Endodermal cell (in vitro differentiated cells): ENCODE measurements at regions not wholly inside any gene's neighbourhood (a gene's known extent, or its start where the extent isn't known, plus 50 kb on each side); places are given as distances from the start of the nearest gene placed in this dataset.

Experiments used
- DNase-seq: peaks from one replicate; pipeline ENCODE4 v3.0.0-alpha.2; 2017
- H3K27ac ChIP-seq: 2 replicates; pipeline ENCODE4 v1.5.1; 2013; ENCODE audit warnings: mild to moderate bottlenecking, low read depth, low read length, moderate library complexity
- H3K27me3 ChIP-seq: 2 replicates; pipeline ENCODE4 v1.6.1; 2013; ENCODE audit warnings: mild to moderate bottlenecking, low read length, moderate library complexity; ENCODE audit not compliant: insufficient read depth, control insufficient read depth, poor library complexity, severe bottlenecking
- H3K36me3 ChIP-seq: 2 replicates; pipeline ENCODE4 v1.7.0; 2013; ENCODE audit warnings: mild to moderate bottlenecking, low read length, moderate library complexity; ENCODE audit not compliant: control insufficient read depth, insufficient read depth
- H3K4me1 ChIP-seq: one replicate; pipeline ENCODE4 v1.7.0; 2013; ENCODE audit warnings: low read length; ENCODE audit not compliant: control insufficient read depth, insufficient read depth
- H3K4me3 ChIP-seq: 2 replicates; pipeline ENCODE4 v1.5.1; 2013; ENCODE audit warnings: mild to moderate bottlenecking, low read length, moderate library complexity
- H3K9ac ChIP-seq: 2 replicates; pipeline ENCODE4 v1.6.1; 2013; ENCODE audit warnings: mild to moderate bottlenecking, low read length, moderate library complexity; ENCODE audit not compliant: poor library complexity, severe bottlenecking; ENCODE audit errors: extremely low read depth
- H3K9me3 ChIP-seq: 2 replicates; pipeline ENCODE4 v1.6.1; 2013; ENCODE audit warnings: mild to moderate bottlenecking, low read length, moderate library complexity; ENCODE audit not compliant: control insufficient read depth
- H3K27ac Mint-ChIP-seq: 2 replicates; pipeline ENCODE4 v1.8.0; 2020; ENCODE audit warnings: mixed read lengths
- H3K27me3 Mint-ChIP-seq: 2 replicates; pipeline ENCODE4 v1.8.0; 2021; ENCODE audit warnings: mild to moderate bottlenecking, mixed read lengths; ENCODE audit not compliant: insufficient read depth
- H3K36me3 Mint-ChIP-seq: 2 replicates; pipeline ENCODE4 v1.8.0; 2020; ENCODE audit warnings: low read depth, mixed read lengths
- H3K4me1 Mint-ChIP-seq: 2 replicates; pipeline ENCODE4 v1.8.0; 2020; ENCODE audit warnings: mixed read lengths
- H3K4me3 Mint-ChIP-seq: 2 replicates; pipeline ENCODE4 v1.8.0; 2020; ENCODE audit warnings: mild to moderate bottlenecking, moderate library complexity, mixed read lengths
- H3K9me3 Mint-ChIP-seq: 2 replicates; pipeline ENCODE4 v1.8.0; 2020; ENCODE audit warnings: mild to moderate bottlenecking, mixed read lengths
- CTCF ChIP-seq: fragments of 200-600 bp; sonication (generic); conservative IDR thresholded peaks from 2 replicates; pipeline ENCODE4 v1.5.0; 2021; ENCODE audit warnings: antibody characterized with exemption, mild to moderate bottlenecking
- WGBS, 2 experiments: methylation state at CpG; one replicate each; pipeline versions ENCODE4 v1.1.5 to v1.1.7; 2013; ENCODE audit warnings: missing lambda C conversion rate in 2 of 2, mixed read lengths in 1 of 2; ENCODE audit not compliant: insufficient coverage in 1 of 2, insufficient read length in 1 of 2; 5-methylcytosine and 5-hydroxymethylcytosine counted together

GRCh38 chr5:75948438-75948837 is 134.7 kb upstream of the SV2C start:
- Histone ChIP-seq H3K9me3 (peaks cover 24% of the 10 kb centered on the region), H3K4me3 (no peak overlapping the region), H3K27me3 (peaks cover 7% of the 10 kb centered on the region), H3K27ac (no peak overlapping the region), H3K4me1 (no peaks in the 10 kb centered on the region), H3K9ac (no peak overlapping the region), H3K36me3 (no peaks in the 10 kb centered on the region)
- no peak for DNase-seq
- no peak overlapping the region for H3K27ac Mint-ChIP-seq
- H3K4me3 Mint-ChIP-seq = no peak overlapping the region
- 88 to 92% methylated on average over 3 of the region's 3 CpGs for WGBS, 2 experiments
- H3K27me3 Mint-ChIP-seq = peaks cover 4% of the 10 kb centered on the region
- no peaks in the 10 kb centered on the region for H3K36me3 Mint-ChIP-seq
- H3K4me1 Mint-ChIP-seq = peaks cover 6% of the 10 kb centered on the region
- H3K9me3 Mint-ChIP-seq = peaks cover 5% of the 10 kb centered on the region
- TF ChIP-seq CTCF = no peak

- Mint-ChIP-seq H3K36me3 (no peaks in the 10 kb centered on the region), H3K27ac (no peak overlapping the region), H3K9me3 (no peaks in the 10 kb centered on the region), H3K27me3 (peaks cover 5% of the 10 kb centered on the region), H3K4me1 (no peaks in the 10 kb centered on the region), H3K4me3 (no peak overlapping the region)
- 83% methylated on average over 2 of the region's 2 CpGs; no CpG with 5 or more reads in 1 of the 2 experiments for WGBS, 2 experiments
- no peak for TF ChIP-seq CTCF
- H3K36me3 ChIP-seq = no peaks in the 10 kb centered on the region
- H3K4me1 ChIP-seq = no peaks in the 10 kb centered on the region
- no peak overlapping the region for H3K4me3 ChIP-seq
- no peak overlapping the region for H3K9ac ChIP-seq
- no peak for DNase-seq
- no peak overlapping the region for H3K27ac ChIP-seq
- H3K9me3 ChIP-seq = peaks cover 7% of the 10 kb centered on the region
- no peaks in the 10 kb centered on the region for H3K27me3 ChIP-seq
These were observed 142.8 kb upstream of the SV2C start for GRCh38 chr5:75940418-75940817.

GRCh38 chr5:75935572-75935971 is 147.6 kb upstream of the SV2C start:
- Mint-ChIP-seq H3K27me3 (peaks cover 6% of the 10 kb centered on the region), H3K27ac (no peak overlapping the region), H3K4me1 (peaks cover 9% of the 10 kb centered on the region), H3K9me3 (no peaks in the 10 kb centered on the region), H3K36me3 (no peaks in the 10 kb centered on the region), H3K4me3 (no peak overlapping the region)
- 81 to 87% methylated on average over 4 of the region's 4 CpGs for WGBS, 2 experiments
- Histone ChIP-seq H3K27ac (no peak overlapping the region), H3K4me1 (peaks cover 10% of the 10 kb centered on the region), H3K36me3 (no peaks in the 10 kb centered on the region), H3K9ac (no peak overlapping the region), H3K9me3 (no peaks in the 10 kb centered on the region), H3K27me3 (no peaks in the 10 kb centered on the region), H3K4me3 (no peak overlapping the region)
- TF ChIP-seq CTCF = no peak
- no peak for DNase-seq
